Prostate gland (tissue), 2 donors: ENCODE measurements at regions not wholly inside any gene's neighbourhood (a gene's known extent, or its start where the extent isn't known, plus 50 kb on each side); places are given as distances from the start of the nearest gene placed in this dataset.

Experiments
- CTCF ChIP-seq, 4 experiments: fragments of 200-600 bp in 2 of 4; fragments of 450-650 bp in 2 of 4; sonication (generic) in 2 of 4; IDR thresholded peaks; 1 replicate in 3 of 4; 2 replicates in 1 of 4; pipeline ENCODE4 v1.5.1; 2016 to 2019; ENCODE audit warnings: antibody characterized with exemption in 4 of 4, mild to moderate bottlenecking in 2 of 4, moderate library complexity in 2 of 4
- POLR2AphosphoS5 ChIP-seq: sonication (generic); formaldehyde crosslinking; IDR thresholded peaks from one replicate; pipeline ENCODE4 v1.6.1; 2017; ENCODE audit warnings: antibody characterized with exemption

GRCh38 chr5:99814321-99815063 is 720.7 kb upstream of the FAM174A start:
- TF ChIP-seq CTCF (IDR thresholded peaks at IDR 0.05), result no peak
- no peak for TF ChIP-seq POLR2AphosphoS5
